Stomach (tissue), 8 donors: ENCODE measurements at regions not wholly inside any gene's neighbourhood (a gene's known extent, or its start where the extent isn't known, plus 50 kb on each side); places are given as distances from the start of the nearest gene placed in this dataset.
A peak's percentile ranks its signal among the peaks of the same experiment; 100 is the strongest.

Experiments used
- DNase-seq, 2 donors: peaks; one replicate each; pipeline versions ENCODE4 v3.0.0 to v3.0.0-alpha.2; 2013 to 2019
- H3K27ac ChIP-seq, 5 donors: fragments of 200-600 bp in 4 of 5; sonication (generic) in 4 of 5; one replicate each; pipeline ENCODE4 v1.5.1; 2013 to 2019; ENCODE audit warnings: mild to moderate bottlenecking in 1 of 5, moderate library complexity in 1 of 5
- H3K27me3 ChIP-seq, 3 donors: fragments of 200-600 bp; sonication (generic); one replicate each; pipeline ENCODE4 v1.5.1; 2017 to 2019; ENCODE audit warnings: mixed run types in 1 of 3
- H3K36me3 ChIP-seq, 4 donors: fragments of 200-600 bp; sonication (generic); 1 replicate in 3 of 4; 2 replicates in 1 of 4; pipeline ENCODE4 v1.5.1; 2016 to 2019
- H3K4me1 ChIP-seq, 4 donors: fragments of 200-600 bp; sonication (generic); one replicate each; pipeline ENCODE4 v1.5.1; 2016 to 2019
- H3K4me3 ChIP-seq, 4 donors: fragments of 200-600 bp; sonication (generic) in 3 of 4; one replicate each; pipeline ENCODE4 v1.5.1; 2016 to 2019; ENCODE audit warnings: mild to moderate bottlenecking in 1 of 4
- H3K9me3 ChIP-seq, 4 donors: fragments of 200-600 bp; sonication (generic); one replicate each; pipeline ENCODE4 v1.5.1; 2016 to 2019
- CTCF ChIP-seq, 7 experiments: fragments of 450-650 bp in 4 of 7; fragments of 200-600 bp in 3 of 7; sonication (generic) in 3 of 7; IDR thresholded peaks; one replicate each; pipeline ENCODE4 v1.5.1; 2016 to 2019; ENCODE audit warnings: antibody characterized with exemption in 7 of 7, control low read depth in 2 of 7, mild to moderate bottlenecking in 1 of 7
- EP300 ChIP-seq: sonication (generic); formaldehyde crosslinking; IDR thresholded peaks from one replicate; pipeline ENCODE4 v1.6.1; 2017; ENCODE audit warnings: antibody characterized with exemption
- POLR2A ChIP-seq, 4 donors: fragments of 450-650 bp; IDR thresholded peaks; one replicate each; pipeline ENCODE4 v1.6.1; 2016; ENCODE audit warnings: antibody characterized with exemption in 4 of 4, control low read depth in 2 of 4, mild to moderate bottlenecking in 1 of 4, moderate library complexity in 1 of 4
- POLR2AphosphoS5 ChIP-seq, 3 donors: sonication (generic); formaldehyde crosslinking; IDR thresholded peaks; one replicate each; pipeline ENCODE4 v1.6.1; 2016; ENCODE audit warnings: antibody characterized with exemption in 3 of 3
- WGBS, 5 donors: extraction: QIAGEN DNeasy Blood & Tissue Kit in 3 of 5; methylation state at CpG; one replicate each; pipeline versions ENCODE4 v1.1.5 to v1.1.7; 2013 to 2018; 5-methylcytosine and 5-hydroxymethylcytosine counted together
- intact Hi-C: fragments of 100-400 bp; cut with DNase I; formaldehyde crosslinking; loops from one replicate; pipeline ENCODE4 v1.15.1; 2023; ENCODE audit warnings: low total_unique reads
- donor health status: healthy with polysubstance abuse.
- donor health status: Bipolar disorder and iron deficiency.
- donor health status: healthy.

- no peaks in the 10 kb centered on the region for H3K36me3 ChIP-seq
- no peaks in the 10 kb centered on the region for H3K9me3 ChIP-seq
- no peak overlapping the region for H3K4me3 ChIP-seq
- 81 to 87% (median 84%) methylated on average over 6 of the region's 6 CpGs for WGBS, 5 donors
- H3K4me1 ChIP-seq, result no peaks in the 10 kb centered on the region
- intact Hi-C loops, result loop anchor here (5.0 to 10.0 kb wide), 2 partner anchors 147 to 649 kb away; no protein-coding TSS in a partner anchor
- TF ChIP-seq POLR2A (IDR thresholded peaks at IDR 0.05) (no peak), POLR2AphosphoS5 (IDR thresholded peaks at IDR 0.05) (no peak), EP300 (no peak), CTCF (IDR thresholded peaks at IDR 0.05) (no peak)
- DNase-seq, result no peak
- no peak overlapping the region for H3K27ac ChIP-seq
- no peaks in the 10 kb centered on the region for H3K27me3 ChIP-seq
Measured at GRCh38 chr9:69965416-69966145, 78.1 kb upstream of the MAMDC2 start.

GRCh38 chr9:69967344-69967743 is 76.3 kb upstream of the MAMDC2 start:
- peaks cover 0 to 4% (median 0%) of the 10 kb centered on the region in 4 donors for H3K4me1 ChIP-seq
- H3K4me3 ChIP-seq, result no peak overlapping the region
- no peak for TF ChIP-seq EP300
- no peak for TF ChIP-seq CTCF (IDR thresholded peaks at IDR 0.05)
- TF ChIP-seq POLR2AphosphoS5 (IDR thresholded peaks at IDR 0.05), result no peak
- no peak for TF ChIP-seq POLR2A (IDR thresholded peaks at IDR 0.05)
- 24 to 86% (median 47%) methylated on average over 1 of the region's 1 CpG for WGBS, 5 donors
- H3K9me3 ChIP-seq, result no peaks in the 10 kb centered on the region
- intact Hi-C loops, result loop anchor here (5.0 to 10.0 kb wide), 2 partner anchors 145 to 647 kb away; no protein-coding TSS in a partner anchor
- H3K27me3 ChIP-seq, result no peaks in the 10 kb centered on the region
- no peak for DNase-seq
- no peaks in the 10 kb centered on the region for H3K36me3 ChIP-seq
- H3K27ac ChIP-seq, result no peak overlapping the region

GRCh38 chr9:69970001-69970533 is 73.6 kb upstream of the MAMDC2 start:
- WGBS, 5 donors, result 82 to 97% (median 95%) methylated on average over 1 of the region's 1 CpG

GRCh38 chr9:69971643-69972449 is 71.8 kb upstream of the MAMDC2 start:
- Histone ChIP-seq H3K36me3 (no peaks in the 10 kb centered on the region), H3K27ac (peak overlapping the region in 1 of 5 donors; percentile 26), H3K9me3 (no peaks in the 10 kb centered on the region), H3K4me3 (no peak overlapping the region), H3K27me3 (no peaks in the 10 kb centered on the region), H3K4me1 (peaks cover 0 to 4% (median 0%) of the 10 kb centered on the region in 4 donors)
- 38 to 46% (median 43%) methylated on average over 16 of the region's 16 CpGs for WGBS, 5 donors
- intact Hi-C loops, result no loop called here
- peak; percentile 60 to 81 for DNase-seq
- TF ChIP-seq POLR2AphosphoS5 (IDR thresholded peaks at IDR 0.05), result no peak
- TF ChIP-seq CTCF (IDR thresholded peaks at IDR 0.05), result peak in 5 of 7 experiments; percentile 66 to 78 (median 75)

More at GRCh38 chr9:69970001-69970533, 73.6 kb upstream of the MAMDC2 start:
- no peak for TF ChIP-seq POLR2AphosphoS5 (IDR thresholded peaks at IDR 0.05)
- TF ChIP-seq POLR2A (IDR thresholded peaks at IDR 0.05), result no peak
- H3K27me3 ChIP-seq, result no peaks in the 10 kb centered on the region
- peaks cover 0 to 4% (median 0%) of the 10 kb centered on the region in 4 donors for H3K4me1 ChIP-seq
- H3K36me3 ChIP-seq, result no peaks in the 10 kb centered on the region
- H3K27ac ChIP-seq, result no peak overlapping the region
- no peaks in the 10 kb centered on the region for H3K9me3 ChIP-seq
- H3K4me3 ChIP-seq, result no peak overlapping the region
- intact Hi-C loops, result no loop called here
- no peak for DNase-seq
